Ammon's horn (tissue), 1 donor: ENCODE measurements at regions not wholly inside any gene's neighbourhood (a gene's known extent, or its start where the extent isn't known, plus 50 kb on each side); places are given as distances from the start of the nearest gene placed in this dataset.

Experiments used
- DNase-seq: peaks from one replicate; pipeline ENCODE4 v3.0.0-alpha.2; 2016; ENCODE audit warnings: low spot score

GRCh38 chr12:127750076-127750840, 516.7 kb upstream of the TMEM132C start:
- DNase-seq = peak; percentile 12

- no peak for DNase-seq
Measured at GRCh38 chr12:127752802-127753201, 514.2 kb upstream of the TMEM132C start.

- DNase-seq = no peak
Measured at GRCh38 chr12:127760357-127760756, 506.6 kb upstream of the TMEM132C start.

GRCh38 chr12:127760996-127761395, 506.0 kb upstream of the TMEM132C start:
- peak; percentile 27 for DNase-seq

- peak; percentile 62 for DNase-seq
Measured at GRCh38 chr12:127761880-127762279, 505.1 kb upstream of the TMEM132C start.

GRCh38 chr12:127767656-127768055, 499.3 kb upstream of the TMEM132C start:
- no peak for DNase-seq

GRCh38 chr12:127770118-127770517, 496.9 kb upstream of the TMEM132C start:
- no peak for DNase-seq

- no peak for DNase-seq
Measured at GRCh38 chr12:127771546-127771945, 495.4 kb upstream of the TMEM132C start.

GRCh38 chr12:127773520-127773919, 493.4 kb upstream of the TMEM132C start:
- DNase-seq = peak; percentile 14

- DNase-seq = no peak
Measured at GRCh38 chr12:127774828-127775227, 492.1 kb upstream of the TMEM132C start.

GRCh38 chr12:127779301-127780045, 487.5 kb upstream of the TMEM132C start:
- DNase-seq = no peak

- no peak for DNase-seq
Measured at GRCh38 chr12:127780881-127781280, 486.1 kb upstream of the TMEM132C start.

- DNase-seq = no peak
Measured at GRCh38 chr12:127781336-127781735, 485.6 kb upstream of the TMEM132C start.

- peak; percentile 41 for DNase-seq
Measured at GRCh38 chr12:127785540-127785939, 481.4 kb upstream of the TMEM132C start.

- DNase-seq = no peak
Measured at GRCh38 chr12:127785986-127786590, 480.9 kb upstream of the TMEM132C start.

- no peak for DNase-seq
Measured at GRCh38 chr12:127787544-127787943, 479.4 kb upstream of the TMEM132C start.

GRCh38 chr12:127790376-127790775, 476.6 kb upstream of the TMEM132C start:
- no peak for DNase-seq

- DNase-seq = no peak
Measured at GRCh38 chr12:127791217-127791616, 475.8 kb upstream of the TMEM132C start.

- no peak for DNase-seq
Measured at GRCh38 chr12:127797918-127798317, 469.1 kb upstream of the TMEM132C start.

- no peak for DNase-seq
Measured at GRCh38 chr12:127802271-127802670, 464.7 kb upstream of the TMEM132C start.

GRCh38 chr12:127803545-127803944, 463.4 kb upstream of the TMEM132C start:
- DNase-seq = no peak

- peak; percentile 63 for DNase-seq
Measured at GRCh38 chr12:127809275-127809674, 457.7 kb upstream of the TMEM132C start.

GRCh38 chr12:127810041-127810440, 456.9 kb upstream of the TMEM132C start:
- DNase-seq = peak; percentile 66
